Esophagus muscularis mucosa (tissue), 4 donors: ENCODE measurements at regions not wholly inside any gene's neighbourhood (a gene's known extent, or its start where the extent isn't known, plus 50 kb on each side); places are given as distances from the start of the nearest gene placed in this dataset.

Experiments used
- EP300 ChIP-seq: sonication (generic); formaldehyde crosslinking; IDR thresholded peaks from one replicate; pipeline ENCODE4 v1.6.1; 2017; ENCODE audit warnings: antibody characterized with exemption
- POLR2A ChIP-seq: fragments of 450-650 bp; IDR thresholded peaks from one replicate; pipeline ENCODE4 v1.6.1; 2017; ENCODE audit warnings: antibody characterized with exemption, moderate library complexity, mild to moderate bottlenecking, low read depth
- POLR2AphosphoS5 ChIP-seq, 2 donors: sonication (generic); formaldehyde crosslinking; IDR thresholded peaks; one replicate each; pipeline ENCODE4 v1.6.1; 2017; ENCODE audit warnings: antibody characterized with exemption in 2 of 2
- TF ChIP-seq, protein P1 (sequence below), 3 experiments: fragments of 200-600 bp in 2 of 3; fragments of 450-650 bp in 1 of 3; sonication (generic) in 2 of 3; IDR thresholded peaks; one replicate each; pipeline ENCODE4 v1.5.1; 2017 to 2019; ENCODE audit warnings: antibody characterized with exemption in 3 of 3, mild to moderate bottlenecking in 2 of 3, moderate library complexity in 1 of 3

- TF ChIP-seq, protein P1, sequence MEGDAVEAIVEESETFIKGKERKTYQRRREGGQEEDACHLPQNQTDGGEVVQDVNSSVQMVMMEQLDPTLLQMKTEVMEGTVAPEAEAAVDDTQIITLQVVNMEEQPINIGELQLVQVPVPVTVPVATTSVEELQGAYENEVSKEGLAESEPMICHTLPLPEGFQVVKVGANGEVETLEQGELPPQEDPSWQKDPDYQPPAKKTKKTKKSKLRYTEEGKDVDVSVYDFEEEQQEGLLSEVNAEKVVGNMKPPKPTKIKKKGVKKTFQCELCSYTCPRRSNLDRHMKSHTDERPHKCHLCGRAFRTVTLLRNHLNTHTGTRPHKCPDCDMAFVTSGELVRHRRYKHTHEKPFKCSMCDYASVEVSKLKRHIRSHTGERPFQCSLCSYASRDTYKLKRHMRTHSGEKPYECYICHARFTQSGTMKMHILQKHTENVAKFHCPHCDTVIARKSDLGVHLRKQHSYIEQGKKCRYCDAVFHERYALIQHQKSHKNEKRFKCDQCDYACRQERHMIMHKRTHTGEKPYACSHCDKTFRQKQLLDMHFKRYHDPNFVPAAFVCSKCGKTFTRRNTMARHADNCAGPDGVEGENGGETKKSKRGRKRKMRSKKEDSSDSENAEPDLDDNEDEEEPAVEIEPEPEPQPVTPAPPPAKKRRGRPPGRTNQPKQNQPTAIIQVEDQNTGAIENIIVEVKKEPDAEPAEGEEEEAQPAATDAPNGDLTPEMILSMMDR (IDR thresholded peaks at IDR 0.05): peak; percentile 56 to 79 (median 66)
- TF ChIP-seq POLR2A (no peak), EP300 (no peak), POLR2AphosphoS5 (IDR thresholded peaks at IDR 0.05) (no peak)
These were observed 638.2 kb upstream of the SPRY2 start for GRCh38 chr13:80979035-80979641.
